ENCODE measurements at regions not wholly inside any gene's neighbourhood (a gene's known extent, or its start where the extent isn't known, plus 50 kb on each side); places are given as distances from the start of the nearest gene placed in this dataset.
"Not testable (repeated sequence)": the region's sequence is repeated elsewhere in the genome, so short reads cannot be mapped to it uniquely, and the experiment has no call there.

GRCh38 chr9:104362912-104363472, 141.1 kb upstream of the OR13F1 start:
- no peak for ATAC-seq (ENCODE audit: insufficient read depth, low FRiP score)

DNA sequence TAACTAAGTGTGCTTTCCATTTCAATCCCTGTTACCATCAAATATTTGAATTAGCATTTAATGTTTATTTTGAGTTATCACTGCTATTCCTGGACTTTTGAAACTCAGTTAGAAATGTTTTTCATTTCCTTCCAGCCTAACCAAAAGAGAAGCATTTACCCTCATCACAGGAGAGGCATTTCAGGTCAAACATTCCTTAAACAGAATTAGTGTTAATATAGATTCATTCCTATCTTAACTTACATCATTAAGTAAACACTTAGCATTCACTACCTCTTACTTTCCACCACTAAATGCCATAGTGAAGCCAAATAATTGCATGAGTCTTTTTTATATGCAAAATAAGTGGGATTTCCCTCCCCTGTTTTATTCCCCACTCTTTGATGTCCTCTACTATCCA, 136.6 kb upstream of the OR13F1 start:
- Histone ChIP-seq H3K9me3 (ENCODE audit: control insufficient read depth in 4 of 4, insufficient read depth in 3 of 4, low read length in 3 of 4) (peaks cover 0 to 4% (median 0%) of the 10 kb centered on the region in 4 donors), H3K36me3 (ENCODE audit: control insufficient read depth in 4 of 4, insufficient read depth in 4 of 4, low read length in 4 of 4) (no peaks in the 10 kb centered on the region)

More at GRCh38 chr9:104362912-104363472, 141.1 kb upstream of the OR13F1 start:
- TF ChIP-seq CTCF (IDR thresholded peaks at IDR 0.05; ENCODE audit: control extremely low read depth, extremely low read depth), result no peak
- H3K9ac ChIP-seq (ENCODE audit: insufficient read depth in 1 of 2, low read length in 2 of 2), result no peak overlapping the region
- no peaks in the 10 kb centered on the region for H3K4me1 ChIP-seq (ENCODE audit: control insufficient read depth in 5 of 5, insufficient read depth in 5 of 5, low read length in 5 of 5)
- WGBS, 2 donors, result 96% methylated on average over 28 of the region's 28 CpGs
- H3K4me3 ChIP-seq, result no peak overlapping the region
- no peaks in the 10 kb centered on the region for H3K27me3 ChIP-seq (ENCODE audit: control insufficient read depth in 3 of 3, insufficient read depth in 3 of 3, low read length in 2 of 3)
- no peaks in the 10 kb centered on the region for H3K36me3 ChIP-seq (ENCODE audit: control insufficient read depth in 4 of 4, insufficient read depth in 4 of 4, low read length in 4 of 4)
- peaks cover 0 to 2% (median 0%) of the 10 kb centered on the region in 4 donors for H3K9me3 ChIP-seq (ENCODE audit: control insufficient read depth in 4 of 4, insufficient read depth in 3 of 4, low read length in 3 of 4)
- no peak overlapping the region for H3K27ac ChIP-seq (ENCODE audit: low read depth in 1 of 2, low read length in 1 of 2)
- DNase-seq, result no peak

GRCh38 chr9:104368318-104368717, 135.7 kb upstream of the OR13F1 start:
- not testable (repeated sequence) for H3K27ac ChIP-seq (ENCODE audit: low read depth in 1 of 2, low read length in 1 of 2); ATAC-seq (ENCODE audit: insufficient read depth, low FRiP score); H3K4me1 ChIP-seq (ENCODE audit: control insufficient read depth in 5 of 5, insufficient read depth in 5 of 5, low read length in 5 of 5); H3K9ac ChIP-seq (ENCODE audit: insufficient read depth in 1 of 2, low read length in 2 of 2); DNase-seq; H3K4me3 ChIP-seq; H3K27me3 ChIP-seq (ENCODE audit: control insufficient read depth in 3 of 3, insufficient read depth in 3 of 3, low read length in 2 of 3); H3K36me3 ChIP-seq (ENCODE audit: control insufficient read depth in 4 of 4, insufficient read depth in 4 of 4, low read length in 4 of 4); H3K9me3 ChIP-seq (ENCODE audit: control insufficient read depth in 4 of 4, insufficient read depth in 3 of 4, low read length in 3 of 4)
- 93 to 95% methylated on average over 3 of the region's 3 CpGs for WGBS, 2 donors

More for the DNA sequence above, 136.6 kb upstream of the OR13F1 start:
- H3K27me3 ChIP-seq (ENCODE audit: control insufficient read depth in 3 of 3, insufficient read depth in 3 of 3, low read length in 2 of 3), result no peaks in the 10 kb centered on the region
- no peak for ATAC-seq (ENCODE audit: insufficient read depth, low FRiP score)
- H3K9ac ChIP-seq (ENCODE audit: insufficient read depth in 1 of 2, low read length in 2 of 2), result no peak overlapping the region
- H3K4me3 ChIP-seq, result no peak overlapping the region
- TF ChIP-seq CTCF (IDR thresholded peaks at IDR 0.05; ENCODE audit: control extremely low read depth, extremely low read depth), result no peak
- no peak overlapping the region for H3K27ac ChIP-seq (ENCODE audit: low read depth in 1 of 2, low read length in 1 of 2)
- DNase-seq, result peak in 1 of 3 donors; percentile 13
- H3K4me1 ChIP-seq (ENCODE audit: control insufficient read depth in 5 of 5, insufficient read depth in 5 of 5, low read length in 5 of 5), result no peaks in the 10 kb centered on the region

DNA sequence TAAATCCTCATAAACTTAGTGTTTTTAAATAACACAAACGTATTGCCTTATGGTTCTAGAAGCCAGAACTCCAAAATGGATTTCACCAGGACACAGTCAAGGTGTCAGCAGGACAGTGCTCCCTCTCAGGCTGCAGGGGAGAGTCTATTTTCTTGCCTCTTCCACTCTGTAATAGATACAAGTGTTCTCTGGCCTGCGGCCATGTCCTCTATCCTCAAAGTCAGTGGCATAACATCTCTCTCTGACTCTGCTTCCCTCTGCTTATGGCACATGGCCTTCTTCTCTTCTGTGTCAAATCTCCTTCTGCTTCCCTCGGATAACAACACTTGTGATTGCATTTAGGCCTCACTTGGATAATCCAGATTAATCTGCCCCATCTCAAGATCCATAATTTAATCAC, 129.4 kb upstream of the OR13F1 start:
- H3K4me3 ChIP-seq, result no peak overlapping the region
- DNase-seq, result no peak
- H3K27ac ChIP-seq (ENCODE audit: low read depth in 1 of 2, low read length in 1 of 2), result no peak overlapping the region
- no peaks in the 10 kb centered on the region for H3K4me1 ChIP-seq (ENCODE audit: control insufficient read depth in 5 of 5, insufficient read depth in 5 of 5, low read length in 5 of 5)
- no peak overlapping the region for H3K9ac ChIP-seq (ENCODE audit: insufficient read depth in 1 of 2, low read length in 2 of 2)
- 82% methylated on average over 3 of the region's 3 CpGs for WGBS, 2 donors
- ATAC-seq (ENCODE audit: insufficient read depth, low FRiP score), result no peak
- TF ChIP-seq CTCF (IDR thresholded peaks at IDR 0.05; ENCODE audit: control extremely low read depth, extremely low read depth), result no peak
- H3K36me3 ChIP-seq (ENCODE audit: control insufficient read depth in 4 of 4, insufficient read depth in 4 of 4, low read length in 4 of 4), result no peaks in the 10 kb centered on the region
- no peaks in the 10 kb centered on the region for H3K27me3 ChIP-seq (ENCODE audit: control insufficient read depth in 3 of 3, insufficient read depth in 3 of 3, low read length in 2 of 3)
- peaks cover 0 to 2% (median 0%) of the 10 kb centered on the region in 4 donors for H3K9me3 ChIP-seq (ENCODE audit: control insufficient read depth in 4 of 4, insufficient read depth in 3 of 4, low read length in 3 of 4)

All from lung (tissue), 11 donors.